ENCODE measurements at regions not wholly inside any gene's neighbourhood (a gene's known extent, or its start where the extent isn't known, plus 50 kb on each side); places are given as distances from the start of the nearest gene placed in this dataset.

DNA sequence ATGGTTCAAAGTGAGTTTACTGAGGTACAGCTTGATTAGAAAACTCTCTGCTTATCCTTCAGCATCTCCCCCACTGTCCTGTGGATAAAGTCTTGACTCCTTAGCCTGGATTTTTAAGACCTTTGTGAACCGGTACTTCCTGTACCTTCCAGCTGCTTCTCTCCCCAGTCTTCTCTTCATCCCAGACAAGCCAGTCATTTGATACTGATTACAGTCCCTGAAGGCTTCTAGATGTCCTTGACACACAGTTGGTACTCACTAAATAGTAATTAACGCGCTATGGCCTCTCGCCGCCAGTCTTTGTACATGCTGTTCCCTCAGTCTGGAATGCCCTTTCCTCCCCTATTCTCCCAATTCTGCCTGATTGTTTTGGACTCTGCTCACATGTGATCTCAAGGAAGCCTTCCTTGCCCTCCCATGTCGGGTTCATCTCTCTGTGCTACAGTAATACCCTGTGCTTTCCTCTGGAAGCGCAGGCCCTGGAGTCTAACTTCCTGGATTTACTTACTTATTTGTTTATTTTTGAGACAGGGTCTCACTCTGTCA is 50.6 kb upstream of the PTGR2 start:
- no peak for DNase-seq

DNA sequence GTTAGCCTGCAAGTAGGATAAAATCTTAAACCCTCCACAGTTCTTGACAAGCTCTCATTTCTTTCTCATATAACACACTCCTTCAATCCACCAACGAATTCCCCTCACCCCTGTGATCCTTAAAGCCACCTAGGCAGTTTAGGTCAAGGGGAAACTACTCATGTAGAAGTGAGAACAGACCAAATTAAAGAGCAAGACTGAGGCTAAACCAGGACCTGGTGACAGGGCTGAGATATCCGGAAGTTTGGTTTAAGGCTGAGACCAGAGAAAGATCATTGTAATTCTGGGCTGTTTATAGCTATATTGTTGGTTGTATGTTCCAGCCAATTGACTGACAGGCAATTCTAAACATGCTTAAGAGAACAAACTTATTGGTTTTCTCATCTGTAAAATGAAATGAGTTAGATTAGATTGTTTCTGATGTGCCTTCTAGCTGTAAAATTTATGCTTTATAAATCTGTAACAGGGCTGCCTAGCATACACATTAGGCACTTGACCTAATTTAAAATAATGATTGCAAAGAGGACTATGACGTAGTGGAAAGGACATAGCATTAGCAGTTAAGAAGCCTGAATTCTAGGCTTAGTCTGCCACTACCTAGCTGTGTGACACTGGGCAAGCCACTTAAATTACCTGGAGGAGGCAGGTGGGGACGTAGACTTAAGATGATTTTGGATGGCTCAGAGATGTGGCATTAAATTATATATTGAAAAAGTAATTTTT is 53.9 kb upstream of the PTGR2 start:
- no peak for DNase-seq

DNA sequence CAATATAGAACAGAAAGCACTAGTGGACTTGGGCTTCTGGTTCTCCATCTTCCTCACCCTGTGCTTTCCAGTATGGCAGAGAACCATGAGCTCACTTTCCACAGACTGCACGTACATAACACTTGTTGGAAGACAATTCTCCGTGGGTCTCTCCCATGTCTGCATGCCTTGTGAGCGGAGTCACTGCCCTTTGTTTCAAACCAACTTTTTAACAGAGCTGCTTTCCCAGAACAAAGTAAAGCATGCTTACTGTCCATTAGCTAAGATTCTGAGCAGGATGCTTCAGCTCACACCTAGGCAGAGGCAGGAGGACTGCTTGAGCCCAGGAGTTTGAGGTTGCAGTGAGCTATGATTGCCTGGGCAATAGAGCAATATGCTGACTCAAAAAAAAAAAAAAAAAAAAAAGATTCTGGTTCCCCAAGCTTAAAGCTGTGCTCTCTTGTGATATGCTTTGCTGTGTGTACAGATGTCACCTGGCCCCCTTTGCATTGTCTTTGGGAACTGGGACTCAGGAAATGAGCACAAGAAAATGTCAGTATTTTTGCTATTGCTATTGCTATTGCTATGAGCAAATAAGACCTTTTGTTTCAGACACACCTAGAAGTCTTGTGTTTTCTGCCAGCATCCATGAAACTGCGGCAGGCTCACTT is 54.6 kb upstream of the PTGR2 start:
- DNase-seq = no peak

DNA sequence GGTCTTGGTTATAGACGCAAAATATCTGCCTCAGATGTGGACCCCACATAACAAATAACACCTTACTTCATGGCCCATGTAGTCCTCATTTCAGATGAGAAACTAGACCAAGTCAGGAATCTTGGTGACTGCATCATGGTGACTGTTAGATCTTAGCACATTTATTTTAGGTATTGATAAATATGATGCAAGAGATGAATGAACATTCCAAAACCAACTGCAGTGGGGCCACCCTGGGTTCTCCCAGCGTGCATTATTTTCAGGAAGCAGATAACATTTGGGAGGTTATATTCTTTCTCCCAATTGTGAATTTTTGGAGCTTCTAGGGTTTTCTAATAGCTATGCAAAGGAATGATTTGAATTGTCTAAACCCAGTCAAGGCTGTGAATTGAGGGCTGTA is 55.2 kb upstream of the PTGR2 start:
- DNase-seq = no peak

DNA sequence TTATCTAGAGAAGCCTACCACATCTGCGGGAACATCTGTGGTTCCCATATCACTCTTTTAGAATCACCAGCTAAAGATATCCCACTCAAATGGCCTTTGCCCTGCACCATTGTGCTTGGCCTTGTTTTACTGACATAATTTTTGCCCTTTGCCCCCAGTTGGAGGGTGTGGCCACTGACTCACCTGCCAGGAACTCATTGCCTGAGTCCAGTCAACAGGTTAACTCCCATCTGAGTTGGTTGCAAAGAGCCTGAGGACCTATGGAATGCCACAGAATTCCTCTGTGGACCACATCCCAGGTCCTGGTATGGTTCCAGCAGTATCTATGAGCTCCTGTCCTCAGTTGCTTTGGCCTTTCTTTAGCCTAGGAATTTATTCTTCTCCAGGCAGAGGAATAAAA is 55.7 kb upstream of the PTGR2 start:
- no peak for DNase-seq

DNA sequence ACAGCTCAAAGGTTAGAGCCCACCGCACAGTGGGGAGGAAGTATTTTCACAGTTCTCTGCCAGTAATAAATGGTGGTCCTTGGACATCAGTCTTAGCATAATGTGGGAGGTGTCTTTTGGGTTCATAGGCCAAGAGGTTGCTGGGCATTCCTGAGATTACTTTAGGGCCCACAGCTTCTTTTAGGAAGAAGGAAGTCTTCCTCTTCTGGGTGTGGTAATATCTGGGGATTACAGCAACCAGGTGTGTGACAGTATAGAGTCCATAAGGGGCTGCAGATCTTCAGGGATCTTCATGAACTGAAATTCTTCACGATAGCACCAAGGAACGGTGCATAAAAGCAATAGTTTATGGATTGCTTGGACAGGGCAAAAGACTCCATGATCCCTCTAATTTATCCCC is 56.2 kb upstream of the PTGR2 start:
- no peak for DNase-seq

DNA sequence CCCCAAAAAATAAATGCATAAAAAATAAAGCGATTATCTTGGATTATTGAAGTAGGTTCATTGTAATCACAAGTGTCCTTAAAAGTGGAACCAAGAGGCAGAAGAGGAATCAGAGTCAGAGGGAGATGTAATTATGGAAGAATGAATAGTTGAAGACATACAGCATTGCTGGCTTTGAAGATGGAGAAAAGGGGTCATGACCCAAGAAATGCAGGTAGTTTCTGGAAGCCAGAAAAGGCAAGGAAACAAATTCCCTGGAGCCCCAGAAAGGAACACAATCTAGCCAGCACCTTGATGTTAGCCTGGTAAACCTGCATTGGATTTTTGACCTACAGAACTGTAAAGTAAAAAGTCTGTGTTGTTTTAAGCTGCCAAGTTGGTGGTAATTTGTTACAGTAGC is 57.5 kb upstream of the PTGR2 start:
- DNase-seq = no peak

DNA sequence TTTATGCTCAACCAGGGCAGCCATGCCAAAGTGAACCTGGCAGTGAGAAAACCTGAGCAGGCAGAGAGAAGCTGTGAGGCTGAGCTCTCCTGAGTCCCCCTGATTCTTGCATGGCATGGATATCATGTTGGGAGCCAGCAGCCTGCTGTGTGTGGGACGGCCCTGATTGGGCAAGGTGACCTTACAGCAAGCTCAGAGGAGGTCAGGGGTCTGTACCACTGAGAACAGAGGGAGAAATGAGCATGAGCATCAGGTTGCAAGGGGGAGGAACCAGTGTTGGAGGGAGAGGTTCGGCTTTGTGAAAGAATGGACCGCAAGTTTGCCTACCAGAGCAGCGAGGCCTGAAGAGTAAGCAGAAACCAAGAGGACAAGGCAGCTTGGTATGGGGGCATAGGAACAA is 59.1 kb upstream of the PTGR2 start:
- no peak for DNase-seq

DNA sequence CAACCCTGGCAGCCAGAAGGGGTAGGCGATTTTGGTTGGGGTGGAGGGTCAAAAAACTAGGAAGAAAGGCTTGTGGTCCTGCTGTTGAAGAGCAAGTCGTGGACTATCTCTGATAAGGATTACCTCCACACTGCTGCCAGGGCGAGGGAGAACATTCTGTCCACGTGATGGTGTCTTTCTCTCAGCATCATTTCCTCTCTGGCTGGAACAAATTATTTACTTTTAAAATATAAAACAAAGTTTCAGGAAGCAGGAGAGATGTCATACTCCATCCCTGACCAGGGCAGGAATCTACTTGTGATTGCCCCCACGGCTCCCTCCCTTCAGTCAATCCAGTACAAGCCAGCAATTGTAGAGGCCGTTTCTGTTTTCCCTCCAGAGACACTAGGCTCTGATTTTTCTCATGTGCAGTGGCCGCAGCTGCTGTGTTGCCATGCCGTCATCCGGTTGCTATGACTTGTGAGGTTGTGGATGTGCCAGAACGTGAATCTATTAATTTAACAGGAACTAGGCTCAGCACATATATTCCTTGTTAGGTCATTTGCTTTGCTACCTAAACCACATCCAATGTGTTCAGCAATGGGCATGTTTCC is 61.5 kb upstream of the PTGR2 start:
- no peak for DNase-seq

DNA sequence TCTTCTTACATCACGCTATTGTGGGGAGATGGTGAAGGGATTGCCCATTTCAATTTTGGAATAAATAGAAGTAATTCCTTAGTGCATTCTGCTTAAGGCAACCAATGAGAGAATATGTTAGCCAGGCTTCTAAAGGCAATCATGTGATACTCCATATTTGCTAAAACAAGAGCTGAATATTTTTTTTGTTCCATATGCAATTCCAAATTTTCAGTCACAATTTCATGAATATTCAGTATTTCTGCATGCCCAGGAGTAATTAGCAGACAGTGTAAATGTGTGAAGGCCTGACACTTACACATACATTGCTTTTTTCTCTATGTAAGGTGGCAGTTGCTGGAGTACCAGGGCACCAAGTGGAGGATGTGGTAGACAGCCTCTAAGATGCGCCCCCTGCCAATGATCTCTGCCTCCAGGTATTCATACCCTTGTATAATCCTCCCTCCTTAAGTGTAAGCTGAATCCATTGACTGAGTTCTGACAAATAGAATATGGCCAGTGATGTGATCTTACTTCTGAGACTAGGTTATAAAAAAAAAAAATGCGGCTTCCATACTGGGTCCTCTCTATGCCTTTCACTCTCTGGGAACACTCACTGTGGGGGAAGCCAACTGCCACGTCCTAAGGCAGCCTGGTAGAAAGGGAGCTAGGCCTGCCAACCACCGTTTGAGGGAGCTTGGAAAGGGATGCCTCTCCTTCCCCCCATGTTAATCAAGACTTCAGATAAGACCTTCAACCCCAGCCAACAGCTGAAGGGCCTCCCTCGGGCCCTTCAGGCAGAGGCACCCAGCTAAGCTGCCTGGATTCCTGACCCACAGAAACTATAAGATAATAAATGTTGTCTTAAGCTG is 62.7 kb upstream of the PTGR2 start:
- DNase-seq = peak in 1 of 5 experiments; percentile 72

DNA sequence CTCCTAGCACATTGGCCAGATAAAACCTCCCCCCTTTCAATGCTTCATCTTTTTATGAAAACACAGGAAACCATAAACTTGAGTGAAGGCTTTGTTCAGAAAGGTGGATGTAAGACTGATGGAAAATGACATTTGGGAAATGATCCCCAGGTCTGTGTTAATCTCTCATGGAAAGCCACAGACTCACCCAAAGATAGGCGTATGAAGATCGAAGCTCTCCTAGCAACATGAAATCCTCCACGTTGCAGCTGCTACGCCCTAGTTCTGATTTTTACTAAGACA is 63.4 kb upstream of the PTGR2 start:
- no peak for DNase-seq

DNA sequence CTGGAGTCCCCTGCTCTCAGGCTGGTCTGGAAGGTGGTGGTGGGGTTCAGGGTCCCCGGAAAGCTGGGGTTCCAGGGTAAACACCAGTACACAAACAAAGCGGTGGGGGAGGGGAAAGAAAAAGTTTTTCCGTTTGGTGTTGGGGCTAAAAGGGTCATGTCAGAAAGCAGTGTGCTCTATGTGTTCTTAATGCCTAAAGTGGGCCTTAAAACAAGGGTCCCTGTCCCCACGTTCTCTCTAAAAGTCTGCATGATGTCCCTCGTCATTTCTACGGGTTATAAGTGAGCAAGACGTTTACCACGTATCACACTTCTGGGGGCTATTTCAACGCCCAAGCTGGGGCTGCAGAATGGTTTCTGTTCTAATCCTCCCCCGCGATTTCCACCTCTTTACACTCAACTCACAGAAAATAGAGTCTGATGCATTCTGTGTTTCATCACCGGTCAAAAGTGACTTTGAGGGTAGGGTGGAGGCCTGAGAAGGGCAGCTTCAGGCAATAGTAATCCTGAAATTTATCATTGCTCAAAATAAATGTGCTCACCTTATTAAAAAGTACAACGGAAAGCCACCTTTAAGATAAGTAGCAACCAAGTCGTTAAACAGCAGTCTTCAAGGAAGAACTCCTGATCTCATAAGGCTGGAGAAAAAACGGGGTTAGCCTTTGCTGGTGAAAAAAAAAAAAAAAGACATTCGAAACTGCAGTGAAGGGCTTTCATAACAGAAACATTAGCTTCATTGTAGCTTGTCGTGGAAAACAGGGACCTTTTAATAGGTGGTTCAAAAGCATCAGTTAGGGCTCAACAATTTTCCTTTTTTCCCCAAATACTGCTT is 63.9 kb upstream of the PTGR2 start:
- peak in 2 of 5 experiments; percentile 24 to 45 for DNase-seq

DNA sequence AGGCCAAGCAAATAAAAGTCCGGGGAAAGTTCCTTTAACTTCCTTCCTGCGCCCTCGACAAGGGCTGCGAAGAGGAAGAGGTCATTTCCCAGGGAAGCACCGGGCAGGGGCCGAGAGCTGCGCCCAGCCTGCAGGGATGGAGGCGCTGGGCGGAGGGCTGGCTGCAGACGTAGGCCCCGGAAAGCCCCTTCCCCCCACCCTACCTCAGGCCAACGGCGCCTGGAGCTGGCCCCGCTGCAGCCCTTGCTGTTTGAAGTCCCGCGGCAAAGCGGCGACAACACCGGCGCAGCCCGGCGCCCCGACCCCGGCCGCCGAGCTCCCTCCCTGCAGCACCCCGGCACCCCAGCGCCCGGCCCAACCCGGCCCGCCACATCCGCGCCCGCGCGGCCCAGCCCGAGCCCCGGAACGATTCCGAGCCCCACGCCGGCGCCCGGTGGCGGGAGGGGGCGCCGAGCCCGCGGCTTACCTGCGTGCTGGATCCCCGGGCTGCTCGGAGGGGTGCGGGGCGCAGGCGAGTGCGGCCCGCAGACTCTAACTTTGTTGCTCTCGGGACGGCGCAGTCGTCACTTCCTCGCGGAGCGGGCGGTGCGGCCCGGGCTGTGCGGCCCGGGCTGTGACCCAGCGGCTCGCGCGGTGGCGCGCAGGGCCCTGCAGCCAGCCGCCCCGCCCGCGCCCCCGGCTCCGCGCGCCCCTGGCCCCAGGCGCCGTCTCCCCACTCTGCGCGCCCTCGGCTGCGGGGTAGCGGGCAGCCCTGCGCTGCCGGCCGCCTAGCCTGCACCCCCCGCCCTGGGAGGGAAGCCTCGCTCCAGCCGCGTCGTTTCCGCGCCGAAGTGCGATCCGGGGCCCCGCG is 64.8 kb upstream of the PTGR2 start:
- DNase-seq = peak; percentile 30 to 80 (median 55)

DNA sequence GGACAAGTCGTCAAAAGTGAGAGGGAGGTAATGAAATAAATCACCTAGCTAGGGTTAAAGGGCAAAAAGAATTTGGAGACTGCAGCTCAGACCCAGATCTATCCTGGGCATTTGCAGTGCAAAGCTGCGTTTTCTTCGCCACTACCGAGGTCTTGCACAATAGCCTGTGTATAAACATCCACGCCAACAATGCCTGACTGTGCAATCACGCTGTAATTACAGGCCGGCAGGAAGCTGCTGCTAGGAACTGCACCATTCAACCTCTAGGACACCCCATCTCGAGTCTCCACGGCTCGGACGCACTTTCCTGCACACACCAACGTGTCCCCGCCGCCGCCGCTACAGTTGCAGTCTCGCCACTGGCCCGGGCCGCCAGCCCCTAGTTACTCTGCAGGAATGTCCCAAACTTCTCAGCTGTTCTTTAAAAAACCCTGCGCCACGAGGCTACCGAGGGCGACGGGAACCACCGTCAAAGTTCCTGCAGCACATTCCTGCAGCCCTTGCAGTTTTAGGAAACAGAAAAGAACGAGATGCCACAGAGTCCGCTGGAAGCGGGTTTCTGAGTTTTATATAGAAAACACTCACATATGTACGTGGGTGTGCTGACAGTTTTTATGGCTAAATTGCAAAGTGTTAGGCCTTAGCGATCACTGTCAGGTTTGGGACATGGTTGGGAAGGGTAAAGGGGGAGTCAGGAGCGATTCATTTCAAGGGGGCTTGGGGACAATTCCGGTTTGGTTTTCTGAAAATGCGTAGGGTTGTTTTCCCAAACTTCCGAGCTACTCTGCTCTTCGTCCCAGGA is 65.6 kb upstream of the PTGR2 start:
- peak in 4 of 5 experiments; percentile 20 to 88 (median 56) for DNase-seq

DNA sequence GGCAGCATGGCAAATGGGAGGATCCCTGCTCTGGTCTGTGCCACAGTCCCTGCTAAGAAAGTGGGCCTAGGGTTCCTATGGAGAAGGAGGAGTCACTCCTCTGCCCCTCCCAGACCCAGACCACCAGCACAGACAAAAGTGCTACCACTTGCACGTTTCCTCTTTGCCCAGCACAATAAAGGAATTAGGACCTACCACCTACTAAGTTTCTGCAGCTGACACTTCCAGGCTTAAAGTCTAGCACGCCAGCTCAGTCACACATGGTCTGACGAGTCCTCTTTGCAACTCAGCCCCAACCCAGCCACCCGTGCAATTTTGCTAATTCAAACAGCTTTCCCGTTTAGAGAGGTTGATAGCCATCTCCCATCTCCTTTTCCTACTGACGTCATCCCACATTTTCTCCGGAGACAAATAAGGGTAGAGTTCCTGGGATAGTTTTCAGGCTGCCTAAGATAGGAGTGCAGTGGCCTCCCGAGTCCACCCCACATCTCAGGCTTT is 66.2 kb upstream of the PTGR2 start:
- DNase-seq = no peak

DNA sequence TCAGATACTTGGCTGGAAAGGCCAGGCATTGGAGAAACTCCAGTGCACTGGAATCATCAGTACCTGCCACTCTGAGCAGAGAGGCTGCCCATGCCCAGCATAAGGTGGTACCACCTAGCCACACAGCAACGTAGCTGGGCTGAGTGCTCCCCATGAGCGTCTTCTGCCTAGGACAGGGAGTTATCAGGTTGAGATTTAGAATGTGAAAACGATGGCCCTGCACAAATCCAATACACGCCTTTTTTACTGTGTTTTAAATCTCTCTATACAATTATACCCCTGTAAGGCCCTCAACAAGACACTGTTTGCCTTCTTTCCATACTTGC is 66.7 kb upstream of the PTGR2 start:
- DNase-seq = no peak

DNA sequence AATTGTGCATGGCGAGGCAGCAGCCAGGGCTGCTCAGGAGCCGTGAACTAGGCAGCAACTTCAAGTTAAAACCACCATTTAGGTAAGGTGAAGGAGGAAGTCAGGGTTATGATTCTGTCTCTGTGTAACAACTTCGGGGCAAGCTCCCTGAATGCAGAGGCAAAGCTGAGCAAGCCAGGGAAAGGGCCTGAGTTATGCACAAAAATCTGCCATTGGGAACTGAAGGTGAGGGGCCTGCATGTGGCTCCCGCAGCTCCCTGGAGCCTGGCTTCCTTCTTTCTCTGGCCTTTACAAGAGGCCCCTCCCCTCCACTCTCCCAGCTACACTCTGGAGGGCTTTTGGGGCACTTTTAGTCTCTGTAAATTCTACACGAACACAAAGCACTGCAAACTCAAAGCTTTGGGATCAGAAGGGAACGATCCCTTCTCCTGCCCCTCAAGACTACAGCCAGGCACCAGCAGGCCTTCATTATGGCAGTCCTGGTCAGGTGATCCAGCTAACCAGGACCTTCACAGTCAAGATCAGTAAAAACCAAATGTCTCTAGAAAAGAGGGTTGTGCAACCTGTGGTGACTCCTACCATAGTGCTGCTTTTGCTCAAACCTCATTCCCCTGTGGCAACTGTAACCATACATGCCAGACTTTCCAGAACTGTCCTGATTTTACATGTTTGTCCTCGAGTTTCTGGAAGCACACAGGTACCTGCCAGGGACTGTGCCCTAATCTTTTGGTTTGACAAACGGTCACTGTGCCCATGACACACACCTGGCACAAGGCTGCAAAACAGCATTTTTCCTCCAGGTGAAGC is 67.2 kb upstream of the PTGR2 start:
- peak in 1 of 5 experiments; percentile 57 for DNase-seq

DNA sequence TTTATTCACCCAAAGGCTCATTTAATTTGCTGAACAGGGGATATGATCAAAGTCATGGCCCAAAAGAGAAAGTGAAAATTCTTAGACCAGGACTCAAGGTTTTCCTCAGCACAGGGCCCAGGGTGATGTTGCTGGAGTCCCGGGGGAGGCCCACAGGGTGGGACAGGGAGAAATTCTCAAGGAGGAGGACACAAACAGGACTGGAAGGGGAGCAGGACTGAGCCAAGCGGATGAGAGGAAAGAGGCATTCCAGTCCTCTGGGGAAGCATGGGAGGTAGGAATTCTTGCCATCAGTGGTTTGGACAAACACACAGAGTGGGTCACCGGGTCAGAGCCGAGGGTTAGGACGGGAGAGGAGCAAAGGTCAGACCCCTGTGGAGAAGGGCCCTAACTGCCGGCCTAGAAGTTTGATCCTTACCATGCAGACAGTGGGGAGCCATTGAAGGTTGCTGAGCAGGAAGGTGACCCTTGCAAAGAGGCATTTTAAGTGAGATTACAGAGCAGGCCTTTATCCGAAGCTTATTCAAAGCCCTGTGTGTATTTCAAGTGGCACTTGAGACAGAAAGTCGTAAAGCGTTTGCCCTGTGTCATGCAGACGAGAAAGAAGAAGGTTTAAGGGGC is 68.4 kb upstream of the PTGR2 start:
- no peak for DNase-seq

DNA sequence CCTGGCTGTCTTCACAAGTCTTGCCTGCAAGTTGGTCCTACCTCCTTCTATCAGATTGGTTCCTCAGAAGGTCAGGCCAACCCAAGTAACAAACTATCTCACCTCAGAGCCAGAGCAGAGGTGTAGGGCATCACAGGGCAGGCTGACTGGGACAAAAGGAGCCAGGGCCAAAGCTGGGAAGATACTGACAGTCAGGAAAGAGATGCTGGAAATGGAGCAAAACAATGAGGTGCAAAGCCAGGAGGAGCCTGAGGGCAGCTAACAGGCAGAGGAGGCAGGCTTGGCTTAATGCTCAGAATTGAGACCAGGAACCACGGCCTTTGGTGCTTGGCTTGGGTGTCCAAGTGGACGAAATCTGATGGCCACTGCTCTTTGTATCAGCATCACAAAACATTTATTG is 68.4 kb upstream of the PNMA1 start:
- no peak for DNase-seq

Measured in T-helper 2 cell (primary cell).